Parathyroid adenoma (tissue), 2 donors: ENCODE measurements at regions not wholly inside any gene's neighbourhood (a gene's known extent, or its start where the extent isn't known, plus 50 kb on each side); places are given as distances from the start of the nearest gene placed in this dataset.

ENCODE experiments used
- H2AFZ ChIP-seq: fragments of 300-600 bp; sonication (generic); one replicate; pipeline ENCODE4 v1.7.0; 2017; ENCODE audit warnings: antibody characterized with exemption, mild to moderate bottlenecking
- H3K27ac ChIP-seq: fragments of 300-600 bp; sonication (generic); one replicate; pipeline ENCODE4 v1.7.0; 2017
- H3K27me3 ChIP-seq: fragments of 300-600 bp; sonication (generic); one replicate; pipeline ENCODE4 v1.7.0; 2017; ENCODE audit warnings: low read length; ENCODE audit not compliant: control insufficient read depth, insufficient read depth
- H3K36me3 ChIP-seq: fragments of 300-600 bp; sonication (generic); one replicate; pipeline ENCODE4 v1.7.0; 2017; ENCODE audit warnings: low read length; ENCODE audit not compliant: control insufficient read depth, insufficient read depth
- H3K4me1 ChIP-seq: fragments of 300-600 bp; sonication (generic); one replicate; pipeline ENCODE4 v1.7.0; 2017; ENCODE audit warnings: control low read depth
- H3K4me2 ChIP-seq: fragments of 300-600 bp; sonication (generic); one replicate; pipeline ENCODE4 v1.7.0; 2017; ENCODE audit warnings: low read length
- H3K4me3 ChIP-seq: fragments of 300-600 bp; sonication (generic); one replicate; pipeline ENCODE4 v1.7.0; 2017; ENCODE audit warnings: low read depth, low read length
- H3K79me2 ChIP-seq: fragments of 300-600 bp; sonication (generic); one replicate; pipeline ENCODE4 v1.7.0; 2017; ENCODE audit warnings: control low read depth
- H3K9ac ChIP-seq: fragments of 300-600 bp; sonication (generic); one replicate; pipeline ENCODE4 v1.7.0; 2017; ENCODE audit warnings: mild to moderate bottlenecking
- H3K9me3 ChIP-seq: fragments of 300-600 bp; sonication (generic); one replicate; pipeline ENCODE4 v1.7.0; 2017; ENCODE audit warnings: low read length; ENCODE audit not compliant: control insufficient read depth
- TF ChIP-seq, protein P1 (sequence below): fragments of 300-600 bp; sonication (generic); IDR thresholded peaks from one replicate; pipeline ENCODE4 v1.7.0; 2017; ENCODE audit warnings: antibody characterized with exemption, mild to moderate bottlenecking
- donor health status: primary hyperparathyroidism.

DNA sequence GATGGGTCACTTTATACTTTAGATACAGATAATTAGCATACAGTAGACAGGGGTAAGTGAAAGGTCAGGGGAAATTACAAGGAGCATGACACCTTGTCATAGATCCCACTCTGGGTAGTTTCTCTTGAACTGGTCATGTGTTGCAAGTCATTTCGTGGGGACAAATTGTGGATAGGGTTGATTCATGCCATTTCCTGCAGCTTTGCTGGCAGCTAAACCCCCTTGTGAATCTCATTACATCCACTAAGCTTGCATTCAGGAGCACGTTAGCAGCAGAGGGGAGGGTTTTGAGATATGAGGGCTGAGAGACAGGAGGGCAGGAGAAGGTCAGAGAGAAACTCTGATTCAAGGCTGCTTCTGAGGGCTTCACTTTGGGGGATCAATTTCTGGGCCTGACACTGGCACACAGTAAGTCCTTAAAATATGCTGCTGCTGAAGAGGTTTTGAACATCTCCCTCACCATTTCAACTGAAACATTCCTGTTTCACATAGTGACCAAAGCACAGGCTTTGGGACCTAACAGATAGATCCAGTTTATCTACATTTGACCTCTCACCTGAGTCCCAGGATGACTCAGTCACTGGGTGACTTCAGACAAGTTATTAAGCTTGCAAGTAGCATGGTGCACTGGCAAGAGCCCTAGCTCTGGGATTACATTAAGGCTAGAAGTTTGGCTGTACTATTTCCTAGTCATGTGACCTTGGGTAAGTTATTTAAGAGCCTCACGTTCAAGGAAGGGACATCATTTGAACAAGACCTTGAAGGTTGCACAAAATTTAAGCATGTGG lies 206.0 kb upstream of the USP24 start:
- Histone ChIP-seq H3K9ac (no peak overlapping the region), H3K79me2 (no peaks in the 10 kb centered on the region), H3K4me3 (no peak overlapping the region), H3K4me2 (no peak overlapping the region), H3K36me3 (no peaks in the 10 kb centered on the region), H2AFZ (no peak overlapping the region), H3K27ac (no peak overlapping the region), H3K4me1 (no peaks in the 10 kb centered on the region), H3K27me3 (no peaks in the 10 kb centered on the region), H3K9me3 (no peaks in the 10 kb centered on the region)
- TF ChIP-seq, protein P1, sequence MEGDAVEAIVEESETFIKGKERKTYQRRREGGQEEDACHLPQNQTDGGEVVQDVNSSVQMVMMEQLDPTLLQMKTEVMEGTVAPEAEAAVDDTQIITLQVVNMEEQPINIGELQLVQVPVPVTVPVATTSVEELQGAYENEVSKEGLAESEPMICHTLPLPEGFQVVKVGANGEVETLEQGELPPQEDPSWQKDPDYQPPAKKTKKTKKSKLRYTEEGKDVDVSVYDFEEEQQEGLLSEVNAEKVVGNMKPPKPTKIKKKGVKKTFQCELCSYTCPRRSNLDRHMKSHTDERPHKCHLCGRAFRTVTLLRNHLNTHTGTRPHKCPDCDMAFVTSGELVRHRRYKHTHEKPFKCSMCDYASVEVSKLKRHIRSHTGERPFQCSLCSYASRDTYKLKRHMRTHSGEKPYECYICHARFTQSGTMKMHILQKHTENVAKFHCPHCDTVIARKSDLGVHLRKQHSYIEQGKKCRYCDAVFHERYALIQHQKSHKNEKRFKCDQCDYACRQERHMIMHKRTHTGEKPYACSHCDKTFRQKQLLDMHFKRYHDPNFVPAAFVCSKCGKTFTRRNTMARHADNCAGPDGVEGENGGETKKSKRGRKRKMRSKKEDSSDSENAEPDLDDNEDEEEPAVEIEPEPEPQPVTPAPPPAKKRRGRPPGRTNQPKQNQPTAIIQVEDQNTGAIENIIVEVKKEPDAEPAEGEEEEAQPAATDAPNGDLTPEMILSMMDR, result no peak

DNA sequence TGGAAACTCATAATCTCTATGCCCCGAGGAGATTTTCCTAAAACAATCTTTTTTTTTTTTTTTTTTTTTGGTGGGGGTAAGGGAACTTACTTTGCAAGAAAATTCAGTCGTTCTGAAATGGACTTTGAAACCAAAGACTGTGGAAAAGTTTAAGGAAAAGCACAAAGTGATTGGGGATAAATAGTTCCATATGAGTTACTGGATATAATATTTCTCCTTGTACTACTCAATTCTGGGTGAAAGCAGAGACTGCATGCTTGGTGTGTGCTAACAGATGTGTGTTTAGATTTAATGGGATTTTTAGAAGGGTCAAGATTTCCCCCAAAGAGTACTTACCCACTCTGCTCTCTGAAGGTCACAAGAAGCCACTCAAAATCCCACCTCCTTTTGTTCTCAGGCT lies 204.9 kb upstream of the USP24 start:
- Histone ChIP-seq H3K4me3 (no peak overlapping the region), H3K4me2 (no peak overlapping the region), H3K9me3 (no peaks in the 10 kb centered on the region), H3K27me3 (no peaks in the 10 kb centered on the region), H3K36me3 (no peaks in the 10 kb centered on the region), H2AFZ (no peak overlapping the region), H3K4me1 (no peaks in the 10 kb centered on the region), H3K27ac (no peak overlapping the region), H3K79me2 (no peaks in the 10 kb centered on the region), H3K9ac (no peak overlapping the region)
- TF ChIP-seq, protein P1, result no peak

DNA sequence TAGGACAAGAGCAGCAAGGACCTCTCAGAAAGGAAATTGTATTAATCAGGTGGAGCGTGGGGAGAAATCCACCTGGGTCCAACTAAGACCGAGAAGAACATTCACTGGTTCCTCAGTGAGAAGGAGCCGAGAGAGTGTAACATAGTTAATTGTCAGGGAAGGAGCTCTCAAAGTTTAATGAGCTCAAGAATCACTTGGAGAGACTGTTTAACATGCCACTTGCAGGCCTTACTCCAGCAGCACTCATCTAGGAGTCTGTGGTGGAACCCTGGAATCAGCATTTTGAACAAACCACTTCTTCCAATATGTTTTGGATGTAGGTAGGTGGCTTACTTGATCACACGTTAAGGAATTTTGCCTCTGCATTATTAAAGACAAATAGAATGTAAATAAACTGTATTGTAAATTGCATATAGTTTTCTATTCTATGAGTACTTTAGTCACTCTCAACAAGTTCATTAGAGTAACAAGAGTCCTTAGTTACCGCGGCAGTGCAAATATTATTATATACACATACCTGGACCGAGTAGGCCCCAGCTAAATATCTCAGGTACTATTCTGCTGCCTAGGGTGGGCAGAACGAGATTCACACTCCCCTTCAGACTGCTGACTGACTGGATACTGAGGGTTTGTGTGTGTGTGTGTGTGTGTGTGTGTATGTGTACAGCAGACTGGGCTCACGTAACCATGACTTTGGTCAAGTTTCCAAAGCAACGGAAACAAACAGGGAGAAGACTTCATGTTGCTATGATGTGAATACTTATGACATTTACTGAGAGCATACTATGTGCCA lies 203.2 kb upstream of the USP24 start:
- H3K79me2 ChIP-seq, result no peaks in the 10 kb centered on the region
- TF ChIP-seq, protein P1, result no peak

DNA sequence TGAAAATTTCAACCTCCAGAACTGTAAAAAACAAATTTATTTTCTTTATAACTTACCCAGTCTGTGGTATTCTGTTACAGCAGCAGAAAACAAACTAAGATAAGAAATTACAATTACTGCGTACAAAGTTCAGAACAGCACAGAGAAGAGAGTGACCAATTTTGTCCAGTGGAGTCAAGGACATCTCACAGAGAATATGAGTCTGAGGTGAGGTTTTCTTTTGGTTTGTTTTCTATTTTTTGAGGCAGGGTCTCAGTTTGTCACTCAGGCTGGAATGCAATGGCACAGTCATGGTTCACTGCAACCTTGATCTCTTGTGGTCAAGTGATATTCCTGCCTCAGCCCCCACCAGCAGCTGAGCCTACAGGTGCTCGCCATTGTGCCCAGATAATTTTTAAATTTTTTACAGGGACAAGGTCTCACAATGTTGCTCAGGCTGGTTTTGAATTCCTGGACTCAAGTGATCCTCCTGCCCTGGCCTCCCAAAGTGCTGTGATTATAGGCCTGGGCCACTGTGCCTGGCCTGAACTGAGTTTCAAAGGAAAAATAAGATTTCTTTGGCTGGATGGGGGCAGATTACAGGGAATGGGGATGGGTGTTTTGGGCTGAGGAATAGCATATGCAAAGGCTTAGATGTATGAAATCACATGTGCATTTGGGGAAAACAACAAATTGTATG lies 201.1 kb upstream of the USP24 start:
- Histone ChIP-seq H2AFZ (no peak overlapping the region), H3K4me3 (no peak overlapping the region), H3K4me1 (no peaks in the 10 kb centered on the region), H3K27ac (no peak overlapping the region), H3K36me3 (no peaks in the 10 kb centered on the region), H3K79me2 (no peaks in the 10 kb centered on the region), H3K9ac (no peak overlapping the region), H3K4me2 (no peak overlapping the region), H3K27me3 (no peaks in the 10 kb centered on the region), H3K9me3 (no peaks in the 10 kb centered on the region)
- TF ChIP-seq, protein P1, result no peak

More for the DNA sequence above, 203.2 kb upstream of the USP24 start:
- no peak overlapping the region for H3K9ac ChIP-seq
- no peak overlapping the region for H3K4me2 ChIP-seq
- no peak overlapping the region for H3K27ac ChIP-seq
- no peak overlapping the region for H2AFZ ChIP-seq
- no peaks in the 10 kb centered on the region for H3K27me3 ChIP-seq
- no peak overlapping the region for H3K4me3 ChIP-seq
- no peaks in the 10 kb centered on the region for H3K9me3 ChIP-seq
- no peaks in the 10 kb centered on the region for H3K36me3 ChIP-seq
- no peaks in the 10 kb centered on the region for H3K4me1 ChIP-seq
